ENCODE measurements at regions not wholly inside any gene's neighbourhood (a gene's known extent, or its start where the extent isn't known, plus 50 kb on each side); places are given as distances from the start of the nearest gene placed in this dataset.

DNA sequence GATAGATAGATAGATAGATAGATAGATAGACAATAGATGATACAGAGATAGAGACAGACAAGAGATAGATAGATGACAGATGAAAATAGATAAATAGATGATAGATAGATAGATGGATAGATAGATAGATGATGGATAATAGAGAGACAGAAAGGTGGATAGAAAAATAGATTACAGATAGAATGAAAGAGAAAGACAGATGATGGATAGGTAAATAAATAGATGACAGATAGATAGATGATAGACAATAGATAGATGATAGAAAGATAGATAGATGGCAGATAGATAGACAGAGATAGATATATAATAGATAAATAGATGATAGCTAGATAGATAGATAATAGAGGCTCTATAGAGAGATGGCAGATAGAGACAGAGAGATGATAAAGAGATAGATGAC lies 523.0 kb downstream of the BCL11B start:
- ATAC-seq (no peak), DNase-seq (ENCODE audit: low spot score) (no peak)
- CTCF ChIA-PET, result no interaction called here
- Mint-ChIP-seq H3K36me3 (no peaks in the 10 kb centered on the region), H3K9me3 (peaks cover 10% of the 10 kb centered on the region; the same call in 1 of the 2 replicates), H3K4me1 (peaks cover 22% of the 10 kb centered on the region), H3K27me3 (ENCODE audit: low read depth) (no peaks in the 10 kb centered on the region), H3K4me3 (no peak overlapping the region), H3K27ac (no peak overlapping the region)
- TF ChIP-seq ZNF263 (CRISPR knock-in tag; IDR thresholded peaks at IDR 0.05; ENCODE audit: low read depth), result no peak
- POLR2A ChIA-PET, result no interaction called here

DNA sequence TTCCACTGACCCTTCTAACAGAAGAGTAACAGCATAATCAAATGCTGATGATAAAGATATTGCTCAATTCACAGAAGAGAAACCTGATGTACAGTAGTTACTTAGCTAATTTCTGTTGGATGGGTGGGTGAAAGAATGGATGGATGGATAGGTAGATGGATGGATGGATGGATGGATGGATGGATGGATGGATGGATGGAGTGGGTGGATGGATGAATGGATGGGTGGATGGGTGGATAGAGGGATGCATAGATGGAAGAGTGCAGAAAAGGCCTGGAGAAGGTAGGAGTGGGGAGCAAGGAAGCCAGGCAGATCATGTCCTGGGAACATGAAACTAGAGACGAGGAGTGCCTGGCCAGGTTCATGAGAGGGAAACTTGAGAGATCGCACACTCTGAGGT lies 520.9 kb downstream of the BCL11B start:
- no peak for DNase-seq (ENCODE audit: low spot score)
- H3K27me3 Mint-ChIP-seq (ENCODE audit: low read depth), result peaks cover 3% of the 10 kb centered on the region; the same call in 1 of the 2 replicates
- H3K36me3 Mint-ChIP-seq, result peaks cover 13% of the 10 kb centered on the region
- no peak for TF ChIP-seq ZNF423 (CRISPR knock-in tag; IDR thresholded peaks at IDR 0.05)
- TF ChIP-seq ZNF219 (CRISPR knock-in tag; IDR thresholded peaks at IDR 0.05; ENCODE audit: borderline replicate concordance), result no peak
- TF ChIP-seq ZNF671 (CRISPR knock-in tag; IDR thresholded peaks at IDR 0.05), result no peak
- TF ChIP-seq, protein P1, sequence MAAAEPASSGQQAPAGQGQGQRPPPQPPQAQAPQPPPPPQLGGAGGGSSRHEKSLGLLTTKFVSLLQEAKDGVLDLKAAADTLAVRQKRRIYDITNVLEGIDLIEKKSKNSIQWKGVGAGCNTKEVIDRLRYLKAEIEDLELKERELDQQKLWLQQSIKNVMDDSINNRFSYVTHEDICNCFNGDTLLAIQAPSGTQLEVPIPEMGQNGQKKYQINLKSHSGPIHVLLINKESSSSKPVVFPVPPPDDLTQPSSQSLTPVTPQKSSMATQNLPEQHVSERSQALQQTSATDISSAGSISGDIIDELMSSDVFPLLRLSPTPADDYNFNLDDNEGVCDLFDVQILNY (CRISPR knock-in tag; IDR thresholded peaks at IDR 0.05), result no peak
- TF ChIP-seq TEAD4 (CRISPR knock-in tag; IDR thresholded peaks at IDR 0.05), result no peak
- TF ChIP-seq GRHL2 (CRISPR knock-in tag; IDR thresholded peaks at IDR 0.05; ENCODE audit: insufficient replicate concordance, severe bottlenecking), result no peak
- no peak for TF ChIP-seq NR2C2 (CRISPR knock-in tag; IDR thresholded peaks at IDR 0.05)
- no peak overlapping the region for H3K27ac Mint-ChIP-seq
- H3K9me3 Mint-ChIP-seq, result peaks cover 28% of the 10 kb centered on the region
- no peak for ATAC-seq
- CTCF ChIA-PET, result no interaction called here
- POLR2A ChIA-PET, result no interaction called here
- peaks cover 22% of the 10 kb centered on the region for H3K4me1 Mint-ChIP-seq
- H3K4me3 Mint-ChIP-seq, result no peak overlapping the region

DNA sequence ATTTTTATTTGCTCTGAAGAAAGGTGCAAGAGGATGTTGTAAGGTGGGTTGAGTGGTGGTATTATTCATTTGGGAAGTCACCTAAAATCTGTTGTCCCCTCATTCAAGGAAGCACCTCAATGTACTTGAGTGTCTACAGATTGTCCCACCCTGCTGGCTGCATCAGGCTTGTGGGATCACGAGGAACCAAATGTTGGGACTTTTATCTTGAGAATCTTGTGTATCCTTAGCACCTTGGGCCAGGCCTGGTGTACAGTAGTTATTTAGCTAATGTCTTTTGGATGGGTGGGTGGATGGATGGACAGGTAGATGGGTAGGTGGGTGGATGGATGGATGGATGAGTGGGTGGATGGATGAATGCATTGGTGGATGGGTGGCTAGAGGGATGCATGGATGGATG lies 519.3 kb downstream of the BCL11B start:
- Mint-ChIP-seq H3K4me1 (peaks cover 22% of the 10 kb centered on the region), H3K27ac (no peak overlapping the region), H3K27me3 (ENCODE audit: low read depth) (peaks cover 3% of the 10 kb centered on the region; the same call in 1 of the 2 replicates), H3K4me3 (no peak overlapping the region), H3K36me3 (peaks cover 15% of the 10 kb centered on the region), H3K9me3 (peaks cover 38% of the 10 kb centered on the region)
- ChIA-PET POLR2A (no interaction called here), CTCF (no interaction called here)
- no peak for TF ChIP-seq CREM (CRISPR knock-in tag; IDR thresholded peaks at IDR 0.05)
- no peak for TF ChIP-seq E2F1 (CRISPR knock-in tag; IDR thresholded peaks at IDR 0.05)
- no peak for TF ChIP-seq ZNF232 (CRISPR knock-in tag; IDR thresholded peaks at IDR 0.05)
- no peak for TF ChIP-seq NFE2L1 (CRISPR knock-in tag; IDR thresholded peaks at IDR 0.05)
- no peak for TF ChIP-seq ZNF416 (CRISPR knock-in tag; IDR thresholded peaks at IDR 0.05)
- no peak for TF ChIP-seq ERG (CRISPR knock-in tag; IDR thresholded peaks at IDR 0.05)
- TF ChIP-seq, protein P2, sequence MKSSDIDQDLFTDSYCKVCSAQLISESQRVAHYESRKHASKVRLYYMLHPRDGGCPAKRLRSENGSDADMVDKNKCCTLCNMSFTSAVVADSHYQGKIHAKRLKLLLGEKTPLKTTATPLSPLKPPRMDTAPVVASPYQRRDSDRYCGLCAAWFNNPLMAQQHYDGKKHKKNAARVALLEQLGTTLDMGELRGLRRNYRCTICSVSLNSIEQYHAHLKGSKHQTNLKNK (CRISPR knock-in tag; IDR thresholded peaks at IDR 0.05), result no peak
- TF ChIP-seq IRF2 (CRISPR knock-in tag; IDR thresholded peaks at IDR 0.05; ENCODE audit: borderline replicate concordance, low read depth), result no peak
- TF ChIP-seq ATF2 (CRISPR knock-in tag; IDR thresholded peaks at IDR 0.05; ENCODE audit: borderline replicate concordance, low read depth), result no peak
- TF ChIP-seq, protein P1 (CRISPR knock-in tag; IDR thresholded peaks at IDR 0.05), result no peak
- no peak for TF ChIP-seq ATF3 (CRISPR knock-in tag; conservative IDR thresholded peaks at IDR 0.05)
- no peak for ATAC-seq
- no peak for DNase-seq (ENCODE audit: low spot score)

All from WTC11 (cell line).